ENCODE measurements at regions not wholly inside any gene's neighbourhood (a gene's known extent, or its start where the extent isn't known, plus 50 kb on each side); places are given as distances from the start of the nearest gene placed in this dataset.

DNA sequence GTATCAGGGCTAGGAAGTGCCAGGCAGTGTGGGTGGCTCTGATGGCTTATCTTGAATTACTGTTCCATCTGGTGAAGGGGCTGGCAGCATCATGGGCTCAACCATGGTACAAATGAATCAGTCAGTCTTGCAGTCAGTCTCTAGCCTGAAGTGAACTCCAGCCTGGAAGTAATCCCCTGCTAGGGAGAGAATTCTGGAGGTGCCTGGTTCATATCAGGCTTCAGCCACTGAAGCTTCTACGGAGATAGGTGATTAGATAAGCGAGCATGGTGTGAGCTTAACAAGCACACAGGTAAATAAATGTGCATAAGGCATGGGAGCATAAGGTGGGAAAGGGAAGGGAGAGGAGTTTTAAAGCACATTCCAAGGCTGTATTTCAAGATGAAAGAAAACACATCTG is 541.7 kb downstream of the MBD2 start:
- 50 to 61% methylated on average over 1 to 2 of the region's 2 CpGs for WGBS, 2 donors (ENCODE audit: low coverage in 1 of 2)
- no peak for ATAC-seq

DNA sequence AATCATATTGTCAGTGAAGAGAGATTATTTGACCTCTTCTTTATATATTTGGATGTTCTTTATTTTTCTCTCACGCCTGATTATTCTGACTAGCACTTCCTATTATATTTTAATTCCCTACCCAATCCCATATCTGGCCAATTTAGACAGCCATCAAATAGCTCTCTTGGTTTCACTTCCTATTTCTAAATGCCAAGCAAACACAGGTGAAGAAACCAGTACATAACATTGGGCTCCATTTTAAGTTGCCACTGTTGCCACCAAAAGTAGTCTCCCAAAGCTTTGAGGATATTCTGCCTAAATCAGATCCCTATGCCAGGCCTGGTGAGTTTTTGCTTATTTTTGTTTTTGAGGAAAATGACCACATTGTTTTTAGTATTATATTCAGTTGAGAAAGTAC is 547.0 kb downstream of the MBD2 start:
- Histone ChIP-seq H3K27me3 (no peaks in the 10 kb centered on the region), H3K36me3 (no peaks in the 10 kb centered on the region), H3K4me1 (no peaks in the 10 kb centered on the region), H3K9me3 (no peaks in the 10 kb centered on the region), H3K27ac (no peak overlapping the region), H3K4me3 (no peak overlapping the region)
- no peak for ATAC-seq
- TF ChIP-seq POLR2AphosphoS5 (IDR thresholded peaks at IDR 0.05) = no peak
- TF ChIP-seq POLR2A (IDR thresholded peaks at IDR 0.05) = no peak
- TF ChIP-seq, protein P1, sequence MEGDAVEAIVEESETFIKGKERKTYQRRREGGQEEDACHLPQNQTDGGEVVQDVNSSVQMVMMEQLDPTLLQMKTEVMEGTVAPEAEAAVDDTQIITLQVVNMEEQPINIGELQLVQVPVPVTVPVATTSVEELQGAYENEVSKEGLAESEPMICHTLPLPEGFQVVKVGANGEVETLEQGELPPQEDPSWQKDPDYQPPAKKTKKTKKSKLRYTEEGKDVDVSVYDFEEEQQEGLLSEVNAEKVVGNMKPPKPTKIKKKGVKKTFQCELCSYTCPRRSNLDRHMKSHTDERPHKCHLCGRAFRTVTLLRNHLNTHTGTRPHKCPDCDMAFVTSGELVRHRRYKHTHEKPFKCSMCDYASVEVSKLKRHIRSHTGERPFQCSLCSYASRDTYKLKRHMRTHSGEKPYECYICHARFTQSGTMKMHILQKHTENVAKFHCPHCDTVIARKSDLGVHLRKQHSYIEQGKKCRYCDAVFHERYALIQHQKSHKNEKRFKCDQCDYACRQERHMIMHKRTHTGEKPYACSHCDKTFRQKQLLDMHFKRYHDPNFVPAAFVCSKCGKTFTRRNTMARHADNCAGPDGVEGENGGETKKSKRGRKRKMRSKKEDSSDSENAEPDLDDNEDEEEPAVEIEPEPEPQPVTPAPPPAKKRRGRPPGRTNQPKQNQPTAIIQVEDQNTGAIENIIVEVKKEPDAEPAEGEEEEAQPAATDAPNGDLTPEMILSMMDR (IDR thresholded peaks at IDR 0.05) = no peak
- TF ChIP-seq EP300 (IDR thresholded peaks at IDR 0.05) = no peak
- 100% methylated on average over 1 of the region's 1 CpG for WGBS, 2 donors (ENCODE audit: low coverage in 1 of 2)

More for the DNA sequence above, 541.7 kb downstream of the MBD2 start:
- TF ChIP-seq POLR2A (IDR thresholded peaks at IDR 0.05) = no peak
- TF ChIP-seq EP300 (IDR thresholded peaks at IDR 0.05) = no peak
- no peak for TF ChIP-seq POLR2AphosphoS5 (IDR thresholded peaks at IDR 0.05)
- TF ChIP-seq, protein P1 (IDR thresholded peaks at IDR 0.05) = no peak
- H3K36me3 ChIP-seq = no peaks in the 10 kb centered on the region
- no peaks in the 10 kb centered on the region for H3K4me1 ChIP-seq
- no peak overlapping the region for H3K4me3 ChIP-seq
- H3K27ac ChIP-seq = no peak overlapping the region
- H3K27me3 ChIP-seq = no peaks in the 10 kb centered on the region
- no peaks in the 10 kb centered on the region for H3K9me3 ChIP-seq

DNA sequence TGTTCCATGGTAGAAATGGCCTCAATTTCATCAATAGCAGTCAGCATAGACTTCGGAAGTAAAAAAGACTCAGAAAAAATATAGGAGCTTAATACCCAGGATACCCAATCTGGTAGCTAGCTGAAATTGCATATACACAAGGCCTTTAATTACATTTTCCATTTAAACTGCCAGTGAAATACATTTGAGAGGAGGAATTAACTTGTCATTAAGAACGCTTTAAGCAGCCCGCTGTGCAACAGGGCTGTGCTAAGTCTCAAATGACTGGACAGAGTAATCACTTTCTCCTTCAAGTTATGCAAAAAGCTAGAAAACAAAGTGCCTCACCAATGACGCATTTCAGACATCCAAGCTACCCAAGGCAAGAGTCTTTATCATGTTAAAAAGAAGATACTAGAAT is 558.8 kb downstream of the MBD2 start:
- no peaks in the 10 kb centered on the region for H3K27me3 ChIP-seq
- no peaks in the 10 kb centered on the region for H3K36me3 ChIP-seq
- 42 to 78% methylated on average over 3 to 4 of the region's 4 CpGs for WGBS, 2 donors (ENCODE audit: low coverage in 1 of 2)
- no peak overlapping the region for H3K27ac ChIP-seq
- no peaks in the 10 kb centered on the region for H3K4me1 ChIP-seq
- no peak overlapping the region for H3K4me3 ChIP-seq
- TF ChIP-seq POLR2AphosphoS5 (IDR thresholded peaks at IDR 0.05) (no peak), EP300 (IDR thresholded peaks at IDR 0.05) (no peak)
- TF ChIP-seq, protein P1 (IDR thresholded peaks at IDR 0.05) = no peak
- ATAC-seq = no peak
- H3K9me3 ChIP-seq = peaks cover 0 to 24% (median 0%) of the 10 kb centered on the region in 3 donors

DNA sequence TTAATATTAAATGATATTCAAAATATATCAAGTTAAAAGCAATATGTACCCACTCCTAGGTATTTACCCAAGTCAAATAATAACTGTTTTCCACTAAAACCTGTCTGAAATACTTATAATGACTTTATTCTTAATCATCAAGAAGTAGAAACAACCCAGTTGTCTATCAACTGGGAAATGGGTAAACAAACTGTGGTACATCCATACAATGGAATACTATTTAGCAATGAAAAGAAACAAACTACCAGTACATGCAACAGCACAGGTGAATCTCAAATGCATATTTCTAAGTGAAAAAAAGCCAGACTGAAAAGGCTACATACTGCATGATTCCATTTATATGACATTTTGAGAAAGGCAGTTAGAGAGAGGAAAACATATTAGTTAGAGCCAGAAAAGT is 559.9 kb downstream of the MBD2 start:
- no peak for TF ChIP-seq POLR2A (IDR thresholded peaks at IDR 0.05)
- TF ChIP-seq EP300 (IDR thresholded peaks at IDR 0.05) = no peak
- TF ChIP-seq, protein P1 (IDR thresholded peaks at IDR 0.05) = no peak
- TF ChIP-seq POLR2AphosphoS5 (IDR thresholded peaks at IDR 0.05) = no peak
- Histone ChIP-seq H3K27me3 (no peaks in the 10 kb centered on the region), H3K9me3 (peaks cover 0 to 24% (median 0%) of the 10 kb centered on the region in 3 donors), H3K4me1 (no peaks in the 10 kb centered on the region), H3K27ac (no peak overlapping the region), H3K4me3 (no peak overlapping the region), H3K36me3 (no peaks in the 10 kb centered on the region)
- no peak for ATAC-seq

DNA sequence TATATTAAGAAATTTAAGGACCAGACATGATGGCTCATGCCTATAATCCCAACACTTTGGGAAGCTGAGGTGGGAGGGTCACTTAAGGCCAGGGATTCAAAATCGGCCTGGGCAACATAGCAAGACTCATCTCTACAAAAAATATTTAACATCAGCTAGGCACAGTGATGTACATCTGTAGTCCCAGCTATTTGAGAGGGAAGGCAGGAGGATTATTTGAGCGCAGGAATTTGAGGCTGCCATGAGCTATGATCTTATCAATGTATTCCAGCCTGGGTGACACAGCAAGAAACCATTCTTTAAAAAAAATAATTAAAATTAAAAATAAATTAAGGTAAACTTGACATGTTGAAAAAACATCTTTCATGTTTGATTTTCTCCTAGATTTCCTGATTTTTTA is 564.2 kb downstream of the MBD2 start:
- H3K27me3 ChIP-seq = no peaks in the 10 kb centered on the region
- peaks cover 0 to 30% (median 0%) of the 10 kb centered on the region in 3 donors for H3K9me3 ChIP-seq
- no peak overlapping the region for H3K27ac ChIP-seq
- H3K36me3 ChIP-seq = no peaks in the 10 kb centered on the region
- no peak for ATAC-seq
- 71 to 88% methylated on average over 2 of the region's 2 CpGs for WGBS, 2 donors (ENCODE audit: low coverage in 1 of 2)
- no peak overlapping the region for H3K4me3 ChIP-seq
- no peak for TF ChIP-seq EP300 (IDR thresholded peaks at IDR 0.05)
- TF ChIP-seq POLR2AphosphoS5 (IDR thresholded peaks at IDR 0.05) = no peak
- TF ChIP-seq, protein P1 (IDR thresholded peaks at IDR 0.05) = no peak
- TF ChIP-seq POLR2A (IDR thresholded peaks at IDR 0.05) = no peak
- no peaks in the 10 kb centered on the region for H3K4me1 ChIP-seq
